LHCN-M2 (cell line): ENCODE measurements at regions not wholly inside any gene's neighbourhood (a gene's known extent, or its start where the extent isn't known, plus 50 kb on each side); places are given as distances from the start of the nearest gene placed in this dataset.
"Not testable (repeated sequence)": the region's sequence is repeated elsewhere in the genome, so short reads cannot be mapped to it uniquely, and the experiment has no call there.

Experiments used
- DNase-seq: peaks from one replicate; pipeline ENCODE4 v3.0.0-alpha.2; 2012; ENCODE audit warnings: low read depth

- DNase-seq = peak; percentile 71
These were observed 99.5 kb upstream of the AGAP1 start for GRCh38 chr2:235394278-235394828.

- no peak for DNase-seq
These were observed 97.6 kb upstream of the AGAP1 start for GRCh38 chr2:235396071-235396846.

- DNase-seq = no peak
These were observed 95.5 kb upstream of the AGAP1 start for GRCh38 chr2:235398321-235398720.

- no peak for DNase-seq
These were observed 93.9 kb upstream of the AGAP1 start for GRCh38 chr2:235399895-235400294.

- DNase-seq = no peak
These were observed 91.4 kb upstream of the AGAP1 start for GRCh38 chr2:235402422-235402821.

GRCh38 chr2:235405612-235406361, 88.1 kb upstream of the AGAP1 start:
- no peak for DNase-seq

GRCh38 chr2:235406430-235406829, 87.4 kb upstream of the AGAP1 start:
- no peak for DNase-seq

GRCh38 chr2:235411905-235412485, 81.8 kb upstream of the AGAP1 start:
- DNase-seq = no peak

- no peak for DNase-seq
These were observed 80.8 kb upstream of the AGAP1 start for GRCh38 chr2:235413064-235413463.

GRCh38 chr2:235414422-235414821, 79.4 kb upstream of the AGAP1 start:
- DNase-seq = no peak

GRCh38 chr2:235416858-235417499, 76.9 kb upstream of the AGAP1 start:
- peak; percentile 30 for DNase-seq

GRCh38 chr2:235418918-235419317, 74.9 kb upstream of the AGAP1 start:
- DNase-seq = no peak

GRCh38 chr2:235419996-235420395, 73.8 kb upstream of the AGAP1 start:
- DNase-seq = no peak

- no peak for DNase-seq
These were observed 72.2 kb upstream of the AGAP1 start for GRCh38 chr2:235421618-235422017.

GRCh38 chr2:235430366-235431083, 63.3 kb upstream of the AGAP1 start:
- no peak for DNase-seq

- no peak for DNase-seq
These were observed 60.9 kb upstream of the AGAP1 start for GRCh38 chr2:235432741-235433520.

- peak; percentile 22 for DNase-seq
These were observed 60.0 kb upstream of the AGAP1 start for GRCh38 chr2:235433860-235434259.

GRCh38 chr2:235439959-235440662, 53.7 kb upstream of the AGAP1 start:
- no peak for DNase-seq

GRCh38 chr2:235443580-235443979, 50.3 kb upstream of the AGAP1 start:
- not testable (repeated sequence) for DNase-seq
